Nephron progenitor cell (in vitro differentiated cells): ENCODE measurements at regions not wholly inside any gene's neighbourhood (a gene's known extent, or its start where the extent isn't known, plus 50 kb on each side); places are given as distances from the start of the nearest gene placed in this dataset.

ENCODE experiments used
- DNase-seq: peaks from one replicate; pipeline ENCODE4 v3.0.0; 2021
- H3K27ac Mint-ChIP-seq: 2 replicates; pipeline ENCODE4 v1.8.0; 2021; ENCODE audit warnings: mild to moderate bottlenecking, moderate library complexity, mixed read lengths
- H3K27me3 Mint-ChIP-seq: 2 replicates; pipeline ENCODE4 v1.8.0; 2021; ENCODE audit warnings: mild to moderate bottlenecking, low read depth, mixed read lengths; ENCODE audit not compliant: poor library complexity
- H3K36me3 Mint-ChIP-seq: 2 replicates; pipeline ENCODE4 v1.8.0; 2021; ENCODE audit warnings: low read depth, mixed read lengths
- H3K4me1 Mint-ChIP-seq: 2 replicates; pipeline ENCODE4 v1.8.0; 2021; ENCODE audit warnings: mixed read lengths
- H3K4me3 Mint-ChIP-seq: 2 replicates; pipeline ENCODE4 v1.8.0; 2021; ENCODE audit warnings: mild to moderate bottlenecking, moderate library complexity, mixed read lengths
- H3K9me3 Mint-ChIP-seq: 2 replicates; pipeline ENCODE4 v1.8.0; 2021; ENCODE audit warnings: mild to moderate bottlenecking, moderate library complexity, mixed read lengths
- TF ChIP-seq, protein P1 (sequence below): fragments of 200-600 bp; sonication (generic); IDR thresholded peaks from 2 replicates; pipeline ENCODE4 v1.5.0; 2021; ENCODE audit warnings: antibody characterized with exemption

DNA sequence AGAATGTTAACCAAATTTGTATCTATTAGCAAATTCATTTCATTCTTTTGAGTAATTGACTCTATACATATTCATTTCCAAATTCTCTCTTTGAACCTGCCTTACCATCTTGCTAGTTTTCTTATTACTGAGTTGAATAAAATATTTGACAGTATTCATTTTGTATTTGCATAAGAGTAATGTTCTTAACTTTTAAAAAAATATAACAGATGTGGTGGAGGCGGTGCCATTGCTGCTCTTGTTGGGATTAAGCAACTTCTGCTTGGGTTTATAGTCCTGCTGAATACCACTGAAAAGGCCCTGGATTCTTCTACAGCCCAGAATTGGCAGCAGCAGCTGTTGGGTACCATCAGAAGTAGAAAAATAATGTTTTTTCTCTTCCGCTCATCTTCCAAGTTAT, 148.9 kb upstream of the PEX5L start:
- no peak overlapping the region for H3K4me3 Mint-ChIP-seq
- no peaks in the 10 kb centered on the region for H3K4me1 Mint-ChIP-seq
- no peaks in the 10 kb centered on the region for H3K27me3 Mint-ChIP-seq
- DNase-seq, result no peak
- H3K27ac Mint-ChIP-seq, result no peak overlapping the region
- TF ChIP-seq, protein P1, sequence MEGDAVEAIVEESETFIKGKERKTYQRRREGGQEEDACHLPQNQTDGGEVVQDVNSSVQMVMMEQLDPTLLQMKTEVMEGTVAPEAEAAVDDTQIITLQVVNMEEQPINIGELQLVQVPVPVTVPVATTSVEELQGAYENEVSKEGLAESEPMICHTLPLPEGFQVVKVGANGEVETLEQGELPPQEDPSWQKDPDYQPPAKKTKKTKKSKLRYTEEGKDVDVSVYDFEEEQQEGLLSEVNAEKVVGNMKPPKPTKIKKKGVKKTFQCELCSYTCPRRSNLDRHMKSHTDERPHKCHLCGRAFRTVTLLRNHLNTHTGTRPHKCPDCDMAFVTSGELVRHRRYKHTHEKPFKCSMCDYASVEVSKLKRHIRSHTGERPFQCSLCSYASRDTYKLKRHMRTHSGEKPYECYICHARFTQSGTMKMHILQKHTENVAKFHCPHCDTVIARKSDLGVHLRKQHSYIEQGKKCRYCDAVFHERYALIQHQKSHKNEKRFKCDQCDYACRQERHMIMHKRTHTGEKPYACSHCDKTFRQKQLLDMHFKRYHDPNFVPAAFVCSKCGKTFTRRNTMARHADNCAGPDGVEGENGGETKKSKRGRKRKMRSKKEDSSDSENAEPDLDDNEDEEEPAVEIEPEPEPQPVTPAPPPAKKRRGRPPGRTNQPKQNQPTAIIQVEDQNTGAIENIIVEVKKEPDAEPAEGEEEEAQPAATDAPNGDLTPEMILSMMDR, result no peak
- H3K36me3 Mint-ChIP-seq, result no peaks in the 10 kb centered on the region
- no peaks in the 10 kb centered on the region for H3K9me3 Mint-ChIP-seq

DNA sequence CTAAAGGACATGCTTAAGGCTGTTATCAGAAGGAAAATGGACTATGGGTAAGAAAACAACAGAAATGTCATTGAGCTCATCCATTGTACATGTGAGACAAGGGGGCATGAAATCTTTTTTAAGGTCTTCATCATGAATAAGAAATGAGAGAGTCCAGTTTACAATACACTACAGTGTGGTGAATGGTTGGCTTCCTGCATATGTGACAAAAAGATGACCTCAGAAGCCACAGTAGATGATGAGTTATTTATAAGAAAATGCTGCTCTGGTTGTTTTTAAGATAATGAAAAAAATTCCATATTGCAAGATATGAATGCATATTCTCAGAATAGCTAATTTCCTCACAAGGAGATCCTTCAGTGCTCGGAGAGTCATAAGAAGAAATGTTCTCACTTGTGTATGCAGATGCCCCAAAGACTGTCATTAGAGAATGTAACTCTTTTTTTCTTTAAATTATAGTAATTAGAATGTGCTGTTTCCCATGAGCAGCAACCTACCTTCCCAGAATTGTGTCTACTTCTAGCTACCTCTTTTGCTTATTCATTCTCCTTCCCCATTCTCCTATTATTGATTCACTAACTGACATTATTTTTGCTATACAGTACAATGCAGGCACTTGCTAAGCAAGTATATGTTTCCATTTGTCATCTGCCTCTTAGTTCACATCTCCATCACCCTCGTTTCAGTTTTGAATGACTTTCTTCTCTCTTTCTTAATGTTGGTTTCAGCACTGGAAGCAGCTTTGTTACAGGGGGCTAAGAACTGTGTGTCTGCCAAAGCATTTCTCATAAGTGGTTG, 152.0 kb upstream of the PEX5L start:
- H3K4me3 Mint-ChIP-seq, result no peak overlapping the region
- H3K27me3 Mint-ChIP-seq, result no peaks in the 10 kb centered on the region
- H3K4me1 Mint-ChIP-seq, result peaks cover 10% of the 10 kb centered on the region
- no peak overlapping the region for H3K27ac Mint-ChIP-seq
- H3K9me3 Mint-ChIP-seq, result no peaks in the 10 kb centered on the region
- H3K36me3 Mint-ChIP-seq, result no peaks in the 10 kb centered on the region
- TF ChIP-seq, protein P1, result no peak
- DNase-seq, result no peak

DNA sequence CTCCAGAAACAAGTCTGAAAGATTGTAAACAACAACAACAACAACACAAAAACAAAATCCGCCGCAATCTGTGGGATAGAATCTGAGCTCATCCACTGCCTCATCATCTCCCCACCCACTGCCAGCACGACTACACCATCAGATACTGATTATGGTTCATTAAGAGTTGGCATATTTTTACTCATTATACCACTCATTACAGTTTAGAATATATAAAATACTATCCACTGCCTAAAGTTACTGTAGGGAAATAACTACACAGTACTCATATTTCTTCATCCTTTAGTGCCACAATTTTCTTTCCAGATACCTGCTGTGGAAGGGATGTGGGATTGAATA, 152.5 kb upstream of the PEX5L start:
- Mint-ChIP-seq H3K4me3 (no peak overlapping the region), H3K27me3 (peaks cover 3% of the 10 kb centered on the region), H3K4me1 (peaks cover 10% of the 10 kb centered on the region), H3K36me3 (no peaks in the 10 kb centered on the region), H3K9me3 (no peaks in the 10 kb centered on the region), H3K27ac (no peak overlapping the region)
- no peak for DNase-seq
- TF ChIP-seq, protein P1, result no peak

DNA sequence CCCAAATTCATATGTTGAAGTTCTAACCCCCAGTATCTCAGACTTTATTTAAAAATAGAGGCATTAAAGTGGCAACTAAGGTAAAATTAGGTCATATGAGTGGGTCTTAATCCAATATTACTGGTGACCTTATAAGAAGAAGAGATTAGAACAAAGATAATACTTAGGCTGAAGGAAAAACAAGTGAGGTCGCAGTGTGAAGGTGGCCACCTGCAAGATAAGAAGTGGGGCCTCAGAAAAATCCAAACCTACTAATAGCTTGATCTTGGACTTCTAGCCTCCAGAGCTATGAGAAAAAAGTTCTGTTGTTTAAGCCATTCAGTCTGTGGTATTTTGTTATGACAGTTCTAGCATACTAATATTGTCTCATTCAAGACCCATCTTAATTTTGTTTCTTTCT, 159.9 kb upstream of the PEX5L start:
- DNase-seq, result no peak
- TF ChIP-seq, protein P1, result no peak
- no peak overlapping the region for H3K4me3 Mint-ChIP-seq
- peaks cover 3% of the 10 kb centered on the region for H3K27me3 Mint-ChIP-seq
- peaks cover 23% of the 10 kb centered on the region for H3K4me1 Mint-ChIP-seq
- no peak overlapping the region for H3K27ac Mint-ChIP-seq
- no peaks in the 10 kb centered on the region for H3K9me3 Mint-ChIP-seq
- H3K36me3 Mint-ChIP-seq, result no peaks in the 10 kb centered on the region

DNA sequence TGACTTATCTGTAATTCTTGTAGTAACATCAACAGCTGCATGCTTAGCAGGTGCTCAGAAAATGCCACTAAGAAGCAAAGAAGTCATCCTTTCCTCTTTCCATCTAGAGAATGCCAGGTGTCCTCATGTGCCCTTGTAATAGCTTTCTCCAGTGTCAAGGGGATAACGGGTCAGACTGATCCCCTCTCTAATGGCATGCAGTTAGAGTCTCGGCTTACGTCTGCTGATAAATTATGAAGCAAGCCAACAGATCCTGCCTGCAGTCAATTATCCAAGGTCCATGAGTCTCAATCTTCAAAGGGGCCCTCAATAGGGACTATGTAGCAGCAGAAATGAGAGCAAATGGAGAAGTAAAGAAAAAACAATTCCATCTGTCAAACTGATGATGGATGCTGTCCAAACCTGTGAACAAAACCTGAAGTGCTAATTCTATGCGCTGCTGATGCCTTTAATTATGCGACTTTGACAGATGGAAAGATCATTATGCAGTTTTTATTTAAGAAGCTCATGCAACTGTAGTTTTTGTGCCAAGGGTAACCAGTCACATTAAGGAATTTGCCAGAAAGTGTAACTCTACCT, 162.8 kb upstream of the PEX5L start:
- H3K36me3 Mint-ChIP-seq, result no peaks in the 10 kb centered on the region
- no peaks in the 10 kb centered on the region for H3K27me3 Mint-ChIP-seq
- peak; percentile 3 for DNase-seq
- peaks cover 26% of the 10 kb centered on the region for H3K4me1 Mint-ChIP-seq
- no peak overlapping the region for H3K4me3 Mint-ChIP-seq
- H3K9me3 Mint-ChIP-seq, result no peaks in the 10 kb centered on the region
- TF ChIP-seq, protein P1, result no peak
- no peak overlapping the region for H3K27ac Mint-ChIP-seq

DNA sequence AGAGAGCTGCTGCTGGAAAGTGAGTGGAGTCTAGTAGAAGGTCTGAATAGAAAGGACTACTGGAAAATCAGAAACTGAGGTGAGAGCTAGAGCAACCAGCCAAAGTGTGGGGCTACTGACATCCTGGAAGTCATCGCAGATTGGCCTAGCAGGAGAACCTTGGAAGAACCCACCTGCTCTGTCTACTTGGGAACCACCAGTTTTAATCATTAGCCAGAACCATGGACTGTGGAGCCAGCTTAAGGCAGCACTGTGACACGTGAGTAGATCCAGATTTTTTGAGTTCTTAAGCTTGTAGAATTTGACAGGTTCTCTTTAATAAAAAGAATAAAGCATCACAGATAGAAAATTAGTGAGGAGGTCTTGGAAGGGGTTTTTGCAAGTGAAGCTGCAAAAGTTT, 179.1 kb upstream of the PEX5L start:
- Mint-ChIP-seq H3K4me1 (no peaks in the 10 kb centered on the region), H3K4me3 (no peak overlapping the region), H3K27ac (no peak overlapping the region), H3K9me3 (peaks cover 25% of the 10 kb centered on the region), H3K27me3 (peaks cover 8% of the 10 kb centered on the region), H3K36me3 (no peaks in the 10 kb centered on the region)
- DNase-seq, result no peak
- TF ChIP-seq, protein P1, result no peak
